ENCODE measurements at regions not wholly inside any gene's neighbourhood (a gene's known extent, or its start where the extent isn't known, plus 50 kb on each side); places are given as distances from the start of the nearest gene placed in this dataset.

DNA sequence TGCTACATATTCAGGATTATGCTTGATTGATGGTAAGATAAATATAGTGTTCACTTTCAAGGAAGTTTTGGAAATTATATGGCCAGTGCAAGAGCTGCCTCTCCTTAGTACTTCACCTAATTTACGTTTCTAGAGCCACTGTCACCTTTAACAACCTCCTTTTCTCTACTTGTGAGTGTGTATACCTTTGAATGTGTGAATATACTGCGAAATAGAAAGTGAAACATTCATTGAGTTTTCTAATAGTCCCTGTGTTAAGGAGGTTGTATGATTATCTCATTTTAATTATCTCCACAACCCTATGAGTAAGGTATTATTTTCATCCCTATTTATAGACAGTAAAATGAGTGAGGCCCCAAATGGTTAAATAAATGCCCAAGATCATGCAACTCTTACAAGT lies 1050.5 kb downstream of the XPNPEP1 start:
- DNase-seq (ENCODE audit: low read depth, low spot score), result no peak
- Histone ChIP-seq H3K27ac (ENCODE audit: low read length) (no peak overlapping the region), H3K4me1 (ENCODE audit: control insufficient read depth, insufficient read depth, low read length) (no peaks in the 10 kb centered on the region), H3K27me3 (ENCODE audit: control insufficient read depth, insufficient read depth, low read length) (no peaks in the 10 kb centered on the region), H3K4me3 (ENCODE audit: low read length) (no peak overlapping the region), H3K36me3 (ENCODE audit: control insufficient read depth, insufficient read depth, low read length) (no peaks in the 10 kb centered on the region), H3K9me3 (ENCODE audit: control insufficient read depth, insufficient read depth, low read length) (peaks cover 1% of the 10 kb centered on the region; the same call in 1 of the 2 replicates)
- WGBS (ENCODE audit: insufficient coverage, insufficient read length), result no CpG with 5 or more reads among the region's 2 CpGs

DNA sequence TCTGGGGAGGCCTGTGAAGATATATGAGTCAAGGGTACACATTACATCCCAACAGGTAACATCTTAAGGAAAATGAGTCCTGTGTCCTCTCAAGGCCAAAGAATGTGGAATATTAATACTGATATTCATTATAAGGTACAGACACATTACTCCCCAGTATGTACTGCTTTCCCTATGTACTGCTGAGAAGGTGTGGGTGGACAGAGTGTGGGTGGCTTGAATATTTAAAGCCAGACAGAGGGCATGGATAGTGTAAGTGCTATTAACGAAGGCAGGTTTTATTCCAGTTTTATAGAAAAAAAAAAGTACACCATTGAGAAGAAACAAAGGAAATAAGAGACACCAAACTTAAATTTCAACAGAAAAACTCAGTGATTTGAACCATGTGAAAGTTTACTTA lies 1054.4 kb downstream of the XPNPEP1 start:
- Histone ChIP-seq H3K27ac (ENCODE audit: low read length) (no peak overlapping the region), H3K9me3 (ENCODE audit: control insufficient read depth, insufficient read depth, low read length) (no peaks in the 10 kb centered on the region; the same call in 1 of the 2 replicates), H3K36me3 (ENCODE audit: control insufficient read depth, insufficient read depth, low read length) (no peaks in the 10 kb centered on the region), H3K4me1 (ENCODE audit: control insufficient read depth, insufficient read depth, low read length) (no peaks in the 10 kb centered on the region), H3K27me3 (ENCODE audit: control insufficient read depth, insufficient read depth, low read length) (no peaks in the 10 kb centered on the region), H3K4me3 (ENCODE audit: low read length) (no peak overlapping the region)
- DNase-seq (ENCODE audit: low read depth, low spot score), result no peak
- WGBS (ENCODE audit: insufficient coverage, insufficient read length), result no CpG with 5 or more reads among the region's 1 CpG

DNA sequence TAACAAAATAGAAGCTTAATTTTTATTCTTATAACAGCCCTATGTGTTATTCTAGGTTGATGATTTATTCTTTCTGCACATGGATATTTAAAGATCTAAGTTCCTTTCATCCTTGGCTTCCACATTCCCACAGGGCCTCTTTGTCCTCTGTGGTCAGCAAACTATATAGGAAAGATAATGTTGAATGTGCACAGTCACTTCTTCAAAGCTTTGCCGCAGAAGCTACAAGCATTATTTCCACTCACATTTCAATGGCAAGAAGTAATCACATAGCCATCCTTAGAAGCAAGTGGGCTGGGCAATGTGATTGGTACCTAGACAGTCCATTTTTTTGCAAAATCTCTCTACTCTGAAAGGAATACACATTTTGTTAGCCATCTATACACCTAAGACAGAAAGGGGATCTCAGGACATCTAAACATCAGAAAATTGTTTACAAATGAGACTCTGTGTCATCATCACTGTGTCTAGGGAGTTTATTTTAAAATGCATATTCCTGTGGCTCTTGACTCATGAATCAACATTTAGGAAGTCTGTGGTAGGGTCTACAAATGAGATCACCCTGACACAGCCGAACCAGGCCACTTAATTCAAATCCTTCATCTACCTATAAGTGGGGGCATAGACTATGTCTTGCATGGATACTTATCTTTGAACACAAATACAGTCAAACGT lies 1060.5 kb downstream of the XPNPEP1 start:
- Histone ChIP-seq H3K9me3 (ENCODE audit: control insufficient read depth, insufficient read depth, low read length) (no peaks in the 10 kb centered on the region; the same call in 1 of the 2 replicates), H3K36me3 (ENCODE audit: control insufficient read depth, insufficient read depth, low read length) (no peaks in the 10 kb centered on the region), H3K4me3 (ENCODE audit: low read length) (no peak overlapping the region), H3K27ac (ENCODE audit: low read length) (no peak overlapping the region), H3K27me3 (ENCODE audit: control insufficient read depth, insufficient read depth, low read length) (no peaks in the 10 kb centered on the region), H3K4me1 (ENCODE audit: control insufficient read depth, insufficient read depth, low read length) (no peaks in the 10 kb centered on the region)
- no CpG with 5 or more reads among the region's 3 CpGs for WGBS (ENCODE audit: insufficient coverage, insufficient read length)
- DNase-seq (ENCODE audit: low read depth, low spot score), result no peak

DNA sequence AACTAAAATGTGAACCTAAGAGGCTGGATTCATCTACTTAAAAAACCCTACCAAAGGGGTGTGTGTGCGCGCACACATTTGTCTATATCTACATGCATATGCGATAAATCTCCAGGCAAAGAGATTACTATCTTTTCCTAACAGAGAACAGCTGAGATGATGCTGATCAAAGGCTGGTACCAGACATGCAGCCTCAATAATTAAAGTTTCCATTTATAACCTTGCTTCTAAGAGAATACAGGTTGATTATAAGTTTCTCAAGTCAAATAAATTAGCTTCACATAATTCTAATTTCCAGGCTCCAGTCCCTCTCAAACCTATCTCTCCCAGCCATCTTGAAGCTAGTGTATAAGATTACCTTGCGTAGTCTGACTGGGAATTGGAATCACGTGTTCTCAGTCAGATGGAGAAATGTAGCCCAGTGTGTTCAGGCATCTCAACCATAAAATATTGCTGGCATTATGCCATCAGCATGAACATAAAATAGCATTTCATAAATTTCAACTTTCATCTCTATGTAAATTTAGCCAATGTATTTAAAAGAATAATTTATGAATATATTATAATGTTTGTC lies 1062.0 kb downstream of the XPNPEP1 start:
- no peaks in the 10 kb centered on the region for H3K27me3 ChIP-seq (ENCODE audit: control insufficient read depth, insufficient read depth, low read length)
- no peaks in the 10 kb centered on the region for H3K36me3 ChIP-seq (ENCODE audit: control insufficient read depth, insufficient read depth, low read length)
- no CpG with 5 or more reads among the region's 5 CpGs for WGBS (ENCODE audit: insufficient coverage, insufficient read length)
- H3K4me3 ChIP-seq (ENCODE audit: low read length), result no peak overlapping the region
- no peaks in the 10 kb centered on the region; the same call in 1 of the 2 replicates for H3K9me3 ChIP-seq (ENCODE audit: control insufficient read depth, insufficient read depth, low read length)
- H3K4me1 ChIP-seq (ENCODE audit: control insufficient read depth, insufficient read depth, low read length), result no peaks in the 10 kb centered on the region
- DNase-seq (ENCODE audit: low read depth, low spot score), result no peak
- no peak overlapping the region for H3K27ac ChIP-seq (ENCODE audit: low read length)

DNA sequence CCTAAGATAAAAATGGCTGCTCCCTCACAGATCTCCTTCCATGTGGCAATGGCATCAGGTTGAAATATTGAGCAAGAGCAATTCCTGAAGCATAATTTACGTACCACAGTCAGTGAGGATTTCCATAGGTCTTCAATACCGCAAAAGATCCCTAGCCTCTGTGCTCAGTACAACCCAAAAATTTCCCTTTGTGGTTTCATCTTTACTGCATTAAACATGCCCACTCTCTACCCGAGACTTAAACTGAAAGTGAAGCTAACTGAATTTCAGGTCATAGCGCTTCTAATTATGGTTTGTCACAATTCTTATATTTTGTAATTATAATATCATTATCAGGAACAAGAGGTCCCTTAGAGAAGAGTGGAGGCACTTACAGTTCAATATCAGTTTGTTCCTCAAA lies 1071.1 kb downstream of the XPNPEP1 start:
- Histone ChIP-seq H3K4me3 (ENCODE audit: low read length) (no peak overlapping the region), H3K4me1 (ENCODE audit: control insufficient read depth, insufficient read depth, low read length) (no peaks in the 10 kb centered on the region), H3K27ac (ENCODE audit: low read length) (no peak overlapping the region), H3K36me3 (ENCODE audit: control insufficient read depth, insufficient read depth, low read length) (no peaks in the 10 kb centered on the region), H3K9me3 (ENCODE audit: control insufficient read depth, insufficient read depth, low read length) (no peaks in the 10 kb centered on the region; the same call in 1 of the 2 replicates), H3K27me3 (ENCODE audit: control insufficient read depth, insufficient read depth, low read length) (no peaks in the 10 kb centered on the region)
- DNase-seq (ENCODE audit: low read depth, low spot score), result no peak
- no CpG with 5 or more reads among the region's 4 CpGs for WGBS (ENCODE audit: insufficient coverage, insufficient read length)

DNA sequence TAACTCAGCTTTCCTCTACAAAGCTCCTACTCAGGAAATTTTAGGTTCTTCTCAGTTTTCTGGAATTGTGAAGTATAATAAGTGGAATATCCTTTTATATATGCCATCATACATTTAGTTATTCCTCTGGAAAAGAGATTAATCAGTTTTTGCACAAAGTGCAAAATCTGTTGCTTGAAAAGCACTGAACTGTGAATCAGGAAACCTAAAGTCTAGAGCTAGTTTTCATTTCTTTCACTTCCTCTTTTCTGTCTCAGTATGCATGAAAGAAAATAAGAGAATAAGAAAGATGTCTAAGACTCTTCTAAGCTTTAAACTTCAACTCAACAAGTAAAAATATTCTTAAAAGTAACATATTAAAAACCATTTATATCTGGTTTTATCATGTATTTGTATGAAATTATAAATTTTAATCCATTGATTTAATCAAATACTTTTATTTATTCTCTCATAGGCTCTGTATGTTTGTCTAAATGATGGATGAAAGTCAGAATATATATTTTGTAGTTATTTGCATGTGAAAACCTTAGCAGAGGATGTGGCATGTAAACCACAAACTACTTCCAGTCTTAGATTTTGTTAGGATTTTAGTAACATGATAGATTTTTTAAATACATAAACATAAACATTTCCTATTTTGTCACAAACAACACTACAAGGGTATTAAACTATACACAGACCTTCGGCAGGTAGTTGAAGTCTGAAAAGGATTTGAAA lies 1073.0 kb downstream of the XPNPEP1 start:
- Histone ChIP-seq H3K27me3 (ENCODE audit: control insufficient read depth, insufficient read depth, low read length) (no peaks in the 10 kb centered on the region), H3K4me1 (ENCODE audit: control insufficient read depth, insufficient read depth, low read length) (no peaks in the 10 kb centered on the region), H3K36me3 (ENCODE audit: control insufficient read depth, insufficient read depth, low read length) (no peaks in the 10 kb centered on the region), H3K4me3 (ENCODE audit: low read length) (no peak overlapping the region), H3K9me3 (ENCODE audit: control insufficient read depth, insufficient read depth, low read length) (no peaks in the 10 kb centered on the region; the same call in 1 of the 2 replicates), H3K27ac (ENCODE audit: low read length) (no peak overlapping the region)
- DNase-seq (ENCODE audit: low read depth, low spot score), result no peak
- no CpG with 5 or more reads among the region's 1 CpG for WGBS (ENCODE audit: insufficient coverage, insufficient read length)

DNA sequence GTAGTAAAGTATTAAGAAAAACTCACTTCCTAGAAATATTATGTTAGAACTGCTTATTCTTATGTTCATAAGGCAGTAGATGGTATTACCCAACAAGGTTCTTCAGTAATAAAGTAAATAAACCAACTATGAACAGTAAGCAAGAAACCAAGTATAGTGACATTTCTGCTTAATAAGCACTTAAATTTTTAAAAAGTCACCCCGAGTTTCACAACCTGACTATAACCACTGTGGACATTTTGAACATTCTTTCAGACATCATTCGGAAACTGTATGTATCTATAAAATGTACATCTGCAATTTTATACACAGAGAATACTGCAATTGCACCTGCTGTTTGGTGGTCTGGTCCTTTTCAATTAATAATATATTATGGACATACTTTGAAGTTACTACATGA lies 1073.6 kb downstream of the XPNPEP1 start:
- WGBS (ENCODE audit: insufficient coverage, insufficient read length), result no CpG with 5 or more reads among the region's 2 CpGs

DNA sequence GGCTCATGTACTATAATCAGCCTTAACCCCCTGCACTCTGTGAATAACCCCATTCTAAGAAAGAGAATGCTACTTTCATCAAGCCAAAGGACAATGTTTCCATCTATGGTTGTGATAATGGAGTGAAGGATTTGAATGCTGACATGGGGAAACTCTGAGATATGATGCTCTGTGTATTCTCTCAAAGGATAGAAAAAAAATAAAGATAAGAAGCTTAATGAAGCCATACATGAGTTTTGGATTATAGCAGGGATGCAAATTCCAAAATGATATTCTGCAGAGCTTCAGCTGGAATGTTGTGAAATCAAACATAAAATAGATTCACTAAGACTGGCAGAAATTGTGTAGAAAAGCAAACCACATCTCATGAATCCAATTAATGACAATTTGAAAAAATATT lies 1074.1 kb downstream of the XPNPEP1 start:
- Histone ChIP-seq H3K27ac (ENCODE audit: low read length) (no peak overlapping the region), H3K9me3 (ENCODE audit: control insufficient read depth, insufficient read depth, low read length) (no peaks in the 10 kb centered on the region; the same call in 1 of the 2 replicates), H3K4me1 (ENCODE audit: control insufficient read depth, insufficient read depth, low read length) (no peaks in the 10 kb centered on the region), H3K36me3 (ENCODE audit: control insufficient read depth, insufficient read depth, low read length) (no peaks in the 10 kb centered on the region), H3K27me3 (ENCODE audit: control insufficient read depth, insufficient read depth, low read length) (no peaks in the 10 kb centered on the region), H3K4me3 (ENCODE audit: low read length) (no peak overlapping the region)
- no peak for DNase-seq (ENCODE audit: low read depth, low spot score)

More for the DNA sequence above, 1073.6 kb downstream of the XPNPEP1 start:
- Histone ChIP-seq H3K9me3 (ENCODE audit: control insufficient read depth, insufficient read depth, low read length) (no peaks in the 10 kb centered on the region; the same call in 1 of the 2 replicates), H3K27me3 (ENCODE audit: control insufficient read depth, insufficient read depth, low read length) (no peaks in the 10 kb centered on the region), H3K36me3 (ENCODE audit: control insufficient read depth, insufficient read depth, low read length) (no peaks in the 10 kb centered on the region), H3K4me1 (ENCODE audit: control insufficient read depth, insufficient read depth, low read length) (no peaks in the 10 kb centered on the region), H3K27ac (ENCODE audit: low read length) (no peak overlapping the region), H3K4me3 (ENCODE audit: low read length) (no peak overlapping the region)
- DNase-seq (ENCODE audit: low read depth, low spot score), result no peak

DNA sequence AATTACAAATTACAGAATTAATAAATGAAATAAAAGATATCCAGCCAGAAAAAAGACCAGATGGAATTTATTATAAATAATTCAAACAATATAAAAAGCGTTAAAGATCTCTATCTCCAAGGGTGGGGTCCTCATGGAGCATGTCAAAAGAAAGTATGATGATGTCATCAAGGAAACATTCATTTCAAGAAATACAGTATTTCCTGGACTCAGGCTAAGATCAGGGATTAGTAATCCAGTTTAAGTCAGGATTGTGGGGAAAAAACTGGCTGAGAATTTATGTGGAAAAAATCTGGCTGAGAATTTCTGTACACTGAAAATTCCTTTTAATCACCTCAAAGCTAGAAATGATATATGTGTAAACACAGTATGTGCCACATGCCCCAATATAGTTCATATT lies 1075.3 kb downstream of the XPNPEP1 start:
- Histone ChIP-seq H3K9me3 (ENCODE audit: control insufficient read depth, insufficient read depth, low read length) (no peaks in the 10 kb centered on the region; the same call in 1 of the 2 replicates), H3K27ac (ENCODE audit: low read length) (no peak overlapping the region), H3K4me3 (ENCODE audit: low read length) (no peak overlapping the region), H3K27me3 (ENCODE audit: control insufficient read depth, insufficient read depth, low read length) (no peaks in the 10 kb centered on the region), H3K4me1 (ENCODE audit: control insufficient read depth, insufficient read depth, low read length) (no peaks in the 10 kb centered on the region), H3K36me3 (ENCODE audit: control insufficient read depth, insufficient read depth, low read length) (no peaks in the 10 kb centered on the region)
- WGBS (ENCODE audit: insufficient coverage, insufficient read length), result no CpG with 5 or more reads among the region's 1 CpG
- no peak for DNase-seq (ENCODE audit: low read depth, low spot score)

DNA sequence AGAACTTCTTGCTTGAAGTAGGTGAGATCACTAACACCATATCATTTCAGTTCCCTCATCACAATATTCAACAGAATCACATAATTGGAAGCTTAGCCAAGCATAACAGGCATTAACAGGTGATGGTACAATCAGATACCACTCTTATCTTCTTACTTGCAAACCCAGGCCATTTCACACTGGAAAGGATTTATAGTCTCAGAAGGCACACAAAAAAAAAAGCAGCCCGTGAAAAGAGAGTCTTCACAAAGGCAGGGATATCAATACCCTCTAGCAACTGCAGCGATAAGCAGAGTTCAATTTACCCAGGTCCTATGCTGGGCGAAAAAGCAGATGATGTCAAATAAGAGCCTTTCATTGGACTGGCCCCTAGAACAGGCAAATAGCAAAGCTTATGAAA lies 1082.4 kb downstream of the XPNPEP1 start:
- Histone ChIP-seq H3K27ac (ENCODE audit: low read length) (no peak overlapping the region), H3K9me3 (ENCODE audit: control insufficient read depth, insufficient read depth, low read length) (no peaks in the 10 kb centered on the region), H3K27me3 (ENCODE audit: control insufficient read depth, insufficient read depth, low read length) (no peaks in the 10 kb centered on the region), H3K4me3 (ENCODE audit: low read length) (no peak overlapping the region), H3K36me3 (ENCODE audit: control insufficient read depth, insufficient read depth, low read length) (no peaks in the 10 kb centered on the region), H3K4me1 (ENCODE audit: control insufficient read depth, insufficient read depth, low read length) (no peaks in the 10 kb centered on the region)
- WGBS (ENCODE audit: insufficient coverage, insufficient read length), result no CpG with 5 or more reads among the region's 3 CpGs
- DNase-seq (ENCODE audit: low read depth, low spot score), result no peak
